ENCODE measurements at regions not wholly inside any gene's neighbourhood (a gene's known extent, or its start where the extent isn't known, plus 50 kb on each side); places are given as distances from the start of the nearest gene placed in this dataset.

GRCh38 chr2:71849607-71850305 lies 297.9 kb downstream of the CYP26B1 start:
- no peak overlapping the region for H3K4me3 ChIP-seq (ENCODE audit: low read length)
- H4K20me1 ChIP-seq (ENCODE audit: insufficient read depth, low read length) = no peaks in the 10 kb centered on the region
- H3K27me3 ChIP-seq (replicated peaks; ENCODE audit: insufficient read depth, low read length) = no peaks in the 10 kb centered on the region

GRCh38 chr2:71849111-71849510 lies 298.6 kb downstream of the CYP26B1 start:
- H3K27ac ChIP-seq (ENCODE audit: low read length) = no peak overlapping the region
- H3K79me2 ChIP-seq (ENCODE audit: low read length) = no peaks in the 10 kb centered on the region
- no peaks in the 10 kb centered on the region for H3K36me3 ChIP-seq (replicated peaks; ENCODE audit: insufficient read depth, low read length)
- no peak overlapping the region for H3K4me3 ChIP-seq (ENCODE audit: low read length)
- no peak overlapping the region for H3K9ac ChIP-seq (ENCODE audit: low read length)
- no peaks in the 10 kb centered on the region for H3F3A ChIP-seq (ENCODE audit: insufficient read depth, low read length)
- H3K4me2 ChIP-seq (ENCODE audit: low read depth, low read length) = no peak overlapping the region
- no peak for DNase-seq
- no peak for TF ChIP-seq EZH2 (optimal IDR thresholded peaks at IDR 0.05; ENCODE audit: low read depth, low read length)
- no peak for TF ChIP-seq EZH2phosphoT487 (IDR thresholded peaks at IDR 0.05; ENCODE audit: low read length)
- no peak for TF ChIP-seq CTCF (IDR thresholded peaks at IDR 0.05; ENCODE audit: low read length)
- no peak overlapping the region for H2AFZ ChIP-seq (ENCODE audit: low read length)
- no peaks in the 10 kb centered on the region for H4K20me1 ChIP-seq (ENCODE audit: insufficient read depth, low read length)
- H3K27me3 ChIP-seq (replicated peaks; ENCODE audit: insufficient read depth, low read length) = no peaks in the 10 kb centered on the region
- H3K4me1 ChIP-seq (ENCODE audit: low read length) = no peaks in the 10 kb centered on the region
- H3K9me2 ChIP-seq (replicated peaks; ENCODE audit: insufficient read depth, low read length) = no peaks in the 10 kb centered on the region
- no peaks in the 10 kb centered on the region for H3K9me3 ChIP-seq (replicated peaks; ENCODE audit: insufficient read depth, low read length)

More at GRCh38 chr2:71849607-71850305, 297.9 kb downstream of the CYP26B1 start:
- no peaks in the 10 kb centered on the region for H3K79me2 ChIP-seq (ENCODE audit: low read length)
- no peak overlapping the region for H3K9ac ChIP-seq (ENCODE audit: low read length)
- H3K4me2 ChIP-seq (ENCODE audit: low read depth, low read length) = no peak overlapping the region
- no peaks in the 10 kb centered on the region for H3K36me3 ChIP-seq (replicated peaks; ENCODE audit: insufficient read depth, low read length)
- H2AFZ ChIP-seq (ENCODE audit: low read length) = no peak overlapping the region
- TF ChIP-seq EZH2phosphoT487 (IDR thresholded peaks at IDR 0.05; ENCODE audit: low read length) (no peak), EZH2 (optimal IDR thresholded peaks at IDR 0.05; ENCODE audit: low read depth, low read length) (no peak), CTCF (IDR thresholded peaks at IDR 0.05; ENCODE audit: low read length) (no peak)
- no peaks in the 10 kb centered on the region for H3K4me1 ChIP-seq (ENCODE audit: low read length)
- no peaks in the 10 kb centered on the region for H3K9me3 ChIP-seq (replicated peaks; ENCODE audit: insufficient read depth, low read length)
- DNase-seq = no peak
- H3K27ac ChIP-seq (ENCODE audit: low read length) = no peak overlapping the region
- H3F3A ChIP-seq (ENCODE audit: insufficient read depth, low read length) = no peaks in the 10 kb centered on the region
- H3K9me2 ChIP-seq (replicated peaks; ENCODE audit: insufficient read depth, low read length) = no peaks in the 10 kb centered on the region

- H3K27ac ChIP-seq (ENCODE audit: low read length) = no peak overlapping the region
- H3K9me3 ChIP-seq (replicated peaks; ENCODE audit: insufficient read depth, low read length) = no peaks in the 10 kb centered on the region
- H3F3A ChIP-seq (ENCODE audit: insufficient read depth, low read length) = no peaks in the 10 kb centered on the region
- no peak overlapping the region for H3K4me2 ChIP-seq (ENCODE audit: low read depth, low read length)
- H3K27me3 ChIP-seq (replicated peaks; ENCODE audit: insufficient read depth, low read length) = no peaks in the 10 kb centered on the region
- H3K4me3 ChIP-seq (ENCODE audit: low read length) = no peak overlapping the region
- H2AFZ ChIP-seq (ENCODE audit: low read length) = no peak overlapping the region
- no peaks in the 10 kb centered on the region for H3K4me1 ChIP-seq (ENCODE audit: low read length)
- no peaks in the 10 kb centered on the region for H3K79me2 ChIP-seq (ENCODE audit: low read length)
- no peaks in the 10 kb centered on the region for H3K9me2 ChIP-seq (replicated peaks; ENCODE audit: insufficient read depth, low read length)
- no peak overlapping the region for H3K9ac ChIP-seq (ENCODE audit: low read length)
- H3K36me3 ChIP-seq (replicated peaks; ENCODE audit: insufficient read depth, low read length) = no peaks in the 10 kb centered on the region
- no peak for TF ChIP-seq EZH2phosphoT487 (IDR thresholded peaks at IDR 0.05; ENCODE audit: low read length)
- no peak for TF ChIP-seq CTCF (IDR thresholded peaks at IDR 0.05; ENCODE audit: low read length)
- no peak for TF ChIP-seq EZH2 (optimal IDR thresholded peaks at IDR 0.05; ENCODE audit: low read depth, low read length)
- H4K20me1 ChIP-seq (ENCODE audit: insufficient read depth, low read length) = no peaks in the 10 kb centered on the region
- no peak for DNase-seq
Measured at GRCh38 chr2:71846669-71847291, 300.9 kb downstream of the CYP26B1 start.

All from MM.1S (cell line).